H54 (cell line): ENCODE measurements at regions not wholly inside any gene's neighbourhood (a gene's known extent, or its start where the extent isn't known, plus 50 kb on each side); places are given as distances from the start of the nearest gene placed in this dataset.

Experiments used
- DNase-seq: peaks from one replicate; pipeline ENCODE4 v3.0.0; 2011; ENCODE audit warnings: low spot score, mixed read lengths; ENCODE audit not compliant: insufficient read length
- FAIRE-seq: peaks from 3 replicates; lab custom pipeline; 2011; peaks lifted over from hg19 to GRCh38; lab: Jason Lieb, UNC
- POLR2A ChIP-seq: IDR thresholded peaks from 2 replicates; pipeline ENCODE4 v1.6.1; 2011; ENCODE audit warnings: low read depth, mild to moderate bottlenecking, low read length

GRCh38 chr11:134512061-134512460 is 100.0 kb upstream of the B3GAT1 start:
- DNase-seq = no peak
- no peak for TF ChIP-seq POLR2A
- no peak for FAIRE-seq

DNA sequence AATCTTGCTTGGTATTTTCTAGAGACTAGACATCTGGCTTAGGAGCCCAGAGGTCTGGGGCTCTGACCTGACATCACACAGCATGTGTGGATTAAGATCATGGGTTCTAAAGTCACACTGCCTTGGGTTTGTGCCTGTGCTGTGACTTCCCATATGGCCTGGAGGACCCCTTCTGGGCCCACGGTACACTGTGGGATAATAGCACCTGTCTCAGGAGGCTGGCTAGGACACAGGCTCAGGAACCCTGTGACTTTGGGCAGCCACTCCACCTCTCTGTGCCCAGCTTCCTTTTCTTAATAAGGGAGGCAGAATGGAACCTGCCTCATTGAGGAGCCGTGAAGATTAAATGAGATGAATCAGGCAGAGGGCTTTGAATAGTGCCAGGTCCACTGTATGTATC is 99.2 kb upstream of the B3GAT1 start:
- FAIRE-seq (no peak), DNase-seq (no peak)
- no peak for TF ChIP-seq POLR2A

DNA sequence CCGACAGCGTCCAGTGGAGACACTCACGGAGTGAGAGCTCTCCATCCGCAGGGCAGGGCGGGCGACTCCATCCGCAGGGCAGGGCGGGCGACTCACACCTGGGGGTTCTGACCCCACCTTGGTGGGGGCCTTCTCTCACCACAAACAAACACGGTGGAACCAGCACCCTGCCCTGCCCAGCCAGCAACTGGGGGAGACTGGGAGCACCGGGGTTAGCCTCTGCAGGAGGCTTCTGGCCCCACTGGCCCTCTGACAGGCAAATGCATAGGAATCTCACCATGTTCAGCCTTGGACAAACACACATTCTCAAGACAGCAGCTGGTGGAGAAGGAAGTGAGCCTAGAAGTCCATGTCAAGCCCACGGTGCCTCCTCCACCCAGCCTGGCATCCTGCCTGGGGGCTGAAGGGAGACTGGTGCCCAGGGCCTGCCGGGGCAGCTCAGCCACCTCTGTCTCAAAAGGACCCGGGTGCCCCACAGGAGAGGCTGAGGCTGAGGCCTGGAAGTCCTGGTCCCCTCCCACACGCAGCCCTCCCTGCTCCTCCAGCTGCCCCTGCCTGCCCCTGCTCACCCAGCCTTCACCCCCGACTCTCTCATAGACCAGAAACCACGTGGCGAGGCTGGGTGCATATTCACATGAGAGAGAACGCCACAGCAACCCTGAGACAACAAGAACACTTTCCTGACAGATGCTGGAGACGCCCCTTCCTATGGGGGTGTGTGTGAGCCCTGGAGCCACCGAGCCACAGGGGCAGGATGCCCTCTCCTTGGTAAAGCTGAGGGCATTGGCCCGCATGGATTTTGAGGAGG is 98.4 kb upstream of the B3GAT1 start:
- no peak for FAIRE-seq
- no peak for DNase-seq
- no peak for TF ChIP-seq POLR2A

DNA sequence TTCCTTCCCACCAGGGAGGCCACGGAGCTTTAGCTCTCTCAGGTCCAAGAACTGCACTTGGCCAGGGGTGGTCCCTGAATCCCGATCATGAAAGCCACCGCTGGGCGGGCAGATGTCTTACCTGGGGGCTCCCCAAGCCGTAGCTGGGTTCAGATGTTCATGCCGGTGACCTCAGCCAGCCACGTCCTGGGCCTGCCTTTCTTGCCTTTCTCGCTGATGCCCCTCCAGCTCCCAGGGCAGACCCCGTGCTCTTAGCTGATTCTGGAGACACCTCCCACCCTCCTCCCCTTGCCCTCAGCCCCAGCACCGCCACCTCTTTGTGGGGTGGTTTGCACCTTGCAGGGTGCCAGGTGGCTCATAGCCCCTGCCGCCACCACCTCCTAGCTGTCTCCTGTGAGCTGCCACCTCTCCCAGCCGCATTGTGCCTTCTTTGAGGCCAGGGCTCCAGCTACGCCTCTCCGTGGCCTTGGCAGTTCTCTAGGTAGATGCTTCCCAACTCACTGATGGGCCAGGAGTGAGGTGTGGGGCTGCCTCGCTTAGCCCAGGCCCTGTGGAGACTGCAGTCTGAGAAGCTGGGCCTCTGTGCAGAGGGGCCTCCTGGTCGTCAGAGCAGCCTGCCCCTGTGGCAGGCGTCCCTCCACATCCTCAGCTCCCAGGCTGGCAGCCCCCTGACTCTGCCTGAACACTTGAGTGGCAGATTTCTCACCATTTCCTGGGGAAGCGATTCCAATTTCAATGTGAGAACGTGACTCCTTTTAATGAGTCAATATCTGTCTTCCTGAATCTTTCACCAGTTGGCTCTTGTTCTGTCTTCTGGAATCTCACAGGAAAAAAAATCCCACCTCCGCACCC is 97.6 kb upstream of the B3GAT1 start:
- TF ChIP-seq POLR2A = no peak
- no peak for FAIRE-seq
- DNase-seq = no peak

- TF ChIP-seq POLR2A = no peak
- no peak for FAIRE-seq
- DNase-seq = no peak
Observed at GRCh38 chr11:134508219-134508990, 96.4 kb upstream of the B3GAT1 start.

DNA sequence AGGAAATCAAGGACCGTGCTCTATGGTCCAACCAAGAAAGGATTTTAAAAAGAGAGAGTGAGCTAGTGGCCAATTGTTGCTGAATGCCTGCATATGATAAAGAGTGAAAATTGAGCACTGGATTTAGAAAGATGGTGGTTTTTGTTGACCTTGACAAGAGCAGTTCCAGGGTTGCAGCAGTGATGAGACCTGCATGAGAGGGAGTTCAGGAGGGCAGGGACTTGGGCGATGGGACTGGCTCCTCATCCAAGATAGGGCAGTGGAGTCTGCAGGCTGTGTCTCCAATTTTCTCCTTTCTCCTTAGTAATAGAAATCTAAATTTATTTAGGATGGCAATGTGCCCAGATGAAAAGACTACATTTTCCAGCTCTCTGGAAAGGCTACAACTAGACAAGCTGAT is 94.0 kb upstream of the B3GAT1 start:
- no peak for FAIRE-seq
- DNase-seq = no peak
- TF ChIP-seq POLR2A = no peak

- no peak for FAIRE-seq
- no peak for TF ChIP-seq POLR2A
Observed at GRCh38 chr11:134505125-134505524, 93.1 kb upstream of the B3GAT1 start.

GRCh38 chr11:134504146-134504905 is 92.3 kb upstream of the B3GAT1 start:
- DNase-seq (no peak), FAIRE-seq (no peak)
- no peak for TF ChIP-seq POLR2A

More at GRCh38 chr11:134505125-134505524, 93.1 kb upstream of the B3GAT1 start:
- no peak for DNase-seq

DNA sequence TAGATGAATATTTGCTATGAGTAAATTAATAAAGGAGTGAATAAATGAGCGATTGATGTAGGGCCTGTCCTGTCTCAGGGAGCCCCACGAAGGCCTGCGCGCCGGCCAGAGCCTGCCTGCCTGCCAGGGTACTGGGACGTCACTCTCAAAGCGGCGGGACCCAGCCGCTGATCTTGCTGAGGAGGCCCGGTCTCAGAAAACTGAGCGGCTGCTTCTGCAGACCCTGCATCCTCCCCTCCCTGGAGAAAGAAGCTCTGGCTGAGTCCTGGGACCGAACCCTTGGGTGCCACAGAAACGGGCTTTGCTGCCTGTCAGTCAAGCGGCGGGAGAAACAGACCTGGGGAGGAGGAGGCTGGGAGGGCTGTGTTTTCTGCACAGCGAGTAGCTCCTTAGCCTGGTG is 91.6 kb upstream of the B3GAT1 start:
- no peak for TF ChIP-seq POLR2A
- DNase-seq (no peak), FAIRE-seq (no peak)

DNA sequence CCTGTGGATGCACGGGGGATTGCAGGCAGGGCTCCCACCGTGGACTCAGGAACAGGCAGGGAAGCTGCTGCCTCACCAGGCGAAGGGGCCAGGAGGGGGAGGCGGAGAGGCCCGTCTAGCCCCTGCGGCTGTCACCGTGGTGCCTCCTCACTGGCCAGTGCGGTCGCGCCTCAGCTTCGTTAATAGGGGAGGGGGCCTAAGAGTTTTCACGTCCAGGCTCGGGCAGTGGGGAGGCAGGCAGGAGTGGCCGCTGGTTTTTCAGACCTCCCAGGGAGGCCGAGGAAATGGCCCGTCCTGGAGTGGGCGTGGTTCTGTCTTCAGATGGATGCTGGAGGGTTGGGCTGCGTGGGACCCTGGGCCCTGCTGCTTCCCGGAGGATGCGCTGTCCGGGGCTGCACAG is 91.1 kb upstream of the B3GAT1 start:
- no peak for TF ChIP-seq POLR2A
- DNase-seq = no peak
- no peak for FAIRE-seq

DNA sequence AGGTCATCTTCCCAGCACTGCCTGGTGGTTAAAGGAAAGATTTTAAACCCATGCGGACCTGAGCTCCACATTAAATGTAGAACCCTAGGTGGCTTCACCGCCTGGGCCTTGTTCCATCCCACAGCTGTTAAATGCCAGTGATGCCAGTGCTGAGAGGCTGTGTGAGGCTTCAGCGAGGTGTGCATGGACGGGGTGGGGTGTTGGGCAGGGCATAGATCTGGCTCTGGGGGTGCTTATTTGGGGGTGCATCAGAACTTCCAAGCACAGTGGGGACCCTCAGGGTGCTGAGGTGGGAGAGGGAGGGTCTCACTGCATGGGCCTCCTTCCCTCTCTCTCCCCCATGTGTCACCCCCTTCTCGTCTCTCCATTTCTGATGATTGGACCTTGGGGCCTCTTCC is 90.1 kb upstream of the B3GAT1 start:
- DNase-seq (no peak), FAIRE-seq (no peak)
- TF ChIP-seq POLR2A = no peak

DNA sequence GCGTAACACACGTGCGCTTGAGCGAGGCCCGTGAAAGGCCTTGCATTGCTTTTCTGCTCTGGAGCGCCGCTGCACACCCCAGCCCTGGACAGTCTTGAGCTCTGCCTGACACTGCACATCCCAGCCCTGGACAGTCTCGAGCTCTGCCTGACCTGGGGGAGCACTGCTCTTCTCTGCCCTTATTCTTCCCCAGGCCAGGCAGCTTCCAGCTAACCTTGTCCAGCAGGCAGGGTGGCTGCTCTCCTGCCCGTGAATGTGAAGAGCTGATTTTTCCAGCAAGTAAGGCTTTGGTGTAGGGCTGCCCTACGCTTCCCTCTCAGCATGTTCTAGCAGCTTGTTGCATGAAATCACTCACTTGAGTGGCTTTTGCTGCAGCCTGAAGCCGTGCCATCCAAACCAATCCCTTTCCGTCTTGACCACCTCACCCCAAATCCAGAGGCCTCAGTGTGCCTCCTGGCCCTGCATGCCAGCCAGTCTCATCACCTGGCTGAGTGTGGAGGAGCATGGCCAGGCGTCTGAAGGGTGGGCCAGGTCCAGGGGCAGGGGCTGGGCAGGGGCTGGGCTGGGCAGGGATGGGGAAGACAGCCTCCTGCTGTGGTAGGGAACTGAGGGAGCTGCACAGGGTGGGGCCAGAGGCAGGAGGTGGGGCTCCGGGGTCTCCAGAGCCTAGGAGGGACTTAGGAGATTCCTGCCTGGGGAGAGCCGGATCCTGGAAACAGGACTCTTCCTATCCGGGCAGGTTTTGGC is 89.5 kb upstream of the B3GAT1 start:
- TF ChIP-seq POLR2A = no peak
- FAIRE-seq = no peak
- no peak for DNase-seq

- no peak for TF ChIP-seq POLR2A
Observed at GRCh38 chr11:134500621-134501020, 88.6 kb upstream of the B3GAT1 start.

More at GRCh38 chr11:134500621-134501020, 88.6 kb upstream of the B3GAT1 start:
- DNase-seq = no peak
- FAIRE-seq = no peak
